G401 (cell line): ENCODE measurements at regions not wholly inside any gene's neighbourhood (a gene's known extent, or its start where the extent isn't known, plus 50 kb on each side); places are given as distances from the start of the nearest gene placed in this dataset.

Source experiments
- DNase-seq: peaks from one replicate; pipeline ENCODE4 v3.0.0-alpha.2; 2015; ENCODE audit warnings: low spot score
- in situ Hi-C: cut with HindIII; loops from 2 replicates; pipeline ENCODE4 v1.10.0; 2016; ENCODE audit warnings: low sequenced_read_pairs, mixed read lengths

- no peak for DNase-seq
- in situ Hi-C loops = no loop called here
These were observed 360.4 kb upstream of the TGFBR2 start for GRCh38 chr3:30245858-30246622.

- in situ Hi-C loops = no loop called here
- DNase-seq = no peak
These were observed 358.0 kb upstream of the TGFBR2 start for GRCh38 chr3:30248423-30248822.

GRCh38 chr3:30252474-30252873, 353.9 kb upstream of the TGFBR2 start:
- in situ Hi-C loops = no loop called here
- no peak for DNase-seq

GRCh38 chr3:30253832-30254231, 352.6 kb upstream of the TGFBR2 start:
- no peak for DNase-seq
- in situ Hi-C loops = no loop called here

- no peak for DNase-seq
- in situ Hi-C loops = no loop called here
These were observed 349.9 kb upstream of the TGFBR2 start for GRCh38 chr3:30256474-30256873.

- no peak for DNase-seq
These were observed 347.7 kb upstream of the TGFBR2 start for GRCh38 chr3:30258426-30259392.

GRCh38 chr3:30259730-30260129, 346.7 kb upstream of the TGFBR2 start:
- no peak for DNase-seq

More at GRCh38 chr3:30258426-30259392, 347.7 kb upstream of the TGFBR2 start:
- in situ Hi-C loops = no loop called here

GRCh38 chr3:30260762-30261161, 345.6 kb upstream of the TGFBR2 start:
- DNase-seq = no peak
- in situ Hi-C loops = no loop called here

More at GRCh38 chr3:30259730-30260129, 346.7 kb upstream of the TGFBR2 start:
- in situ Hi-C loops = no loop called here

GRCh38 chr3:30263238-30263924, 343.0 kb upstream of the TGFBR2 start:
- no peak for DNase-seq
- in situ Hi-C loops = no loop called here

GRCh38 chr3:30263925-30264313, 342.5 kb upstream of the TGFBR2 start:
- DNase-seq = no peak
- in situ Hi-C loops = no loop called here

GRCh38 chr3:30266524-30266923, 339.9 kb upstream of the TGFBR2 start:
- in situ Hi-C loops = no loop called here
- no peak for DNase-seq

GRCh38 chr3:30268288-30268687, 338.1 kb upstream of the TGFBR2 start:
- DNase-seq = no peak
- in situ Hi-C loops = no loop called here

GRCh38 chr3:30269751-30270445, 336.5 kb upstream of the TGFBR2 start:
- no peak for DNase-seq
- in situ Hi-C loops = no loop called here

- DNase-seq = no peak
- in situ Hi-C loops = no loop called here
These were observed 334.6 kb upstream of the TGFBR2 start for GRCh38 chr3:30271781-30272180.

GRCh38 chr3:30273304-30274072, 332.9 kb upstream of the TGFBR2 start:
- in situ Hi-C loops = no loop called here
- no peak for DNase-seq

- DNase-seq = no peak
- in situ Hi-C loops = no loop called here
These were observed 328.9 kb upstream of the TGFBR2 start for GRCh38 chr3:30277494-30277893.

GRCh38 chr3:30281526-30281925, 324.9 kb upstream of the TGFBR2 start:
- in situ Hi-C loops = no loop called here
- no peak for DNase-seq

- no peak for DNase-seq
- in situ Hi-C loops = no loop called here
These were observed 324.2 kb upstream of the TGFBR2 start for GRCh38 chr3:30282154-30282696.
